Left ventricle myocardium superior (tissue), 1 donor: ENCODE measurements at regions not wholly inside any gene's neighbourhood (a gene's known extent, or its start where the extent isn't known, plus 50 kb on each side); places are given as distances from the start of the nearest gene placed in this dataset.
A peak's percentile ranks its signal among the peaks of the same experiment; 100 is the strongest.

ENCODE experiments used
- ATAC-seq: fragments of 200-7000 bp; cut with Tn5 transposase; one replicate; pipeline ENCODE4 v1.9.1; 2020; ENCODE audit warnings: mild to moderate bottlenecking, moderate library complexity
- DNase-seq: peaks from one replicate; pipeline ENCODE4 v3.0.0-alpha.2; 2020
- intact Hi-C: fragments of 100-400 bp; cut with micrococcal nuclease; formaldehyde crosslinking; loops from one replicate; pipeline ENCODE4 v1.11.0; 2022
- donor health status: DM: no; HTN: yes; CAD: no; lungs with severe emphysema.

DNA sequence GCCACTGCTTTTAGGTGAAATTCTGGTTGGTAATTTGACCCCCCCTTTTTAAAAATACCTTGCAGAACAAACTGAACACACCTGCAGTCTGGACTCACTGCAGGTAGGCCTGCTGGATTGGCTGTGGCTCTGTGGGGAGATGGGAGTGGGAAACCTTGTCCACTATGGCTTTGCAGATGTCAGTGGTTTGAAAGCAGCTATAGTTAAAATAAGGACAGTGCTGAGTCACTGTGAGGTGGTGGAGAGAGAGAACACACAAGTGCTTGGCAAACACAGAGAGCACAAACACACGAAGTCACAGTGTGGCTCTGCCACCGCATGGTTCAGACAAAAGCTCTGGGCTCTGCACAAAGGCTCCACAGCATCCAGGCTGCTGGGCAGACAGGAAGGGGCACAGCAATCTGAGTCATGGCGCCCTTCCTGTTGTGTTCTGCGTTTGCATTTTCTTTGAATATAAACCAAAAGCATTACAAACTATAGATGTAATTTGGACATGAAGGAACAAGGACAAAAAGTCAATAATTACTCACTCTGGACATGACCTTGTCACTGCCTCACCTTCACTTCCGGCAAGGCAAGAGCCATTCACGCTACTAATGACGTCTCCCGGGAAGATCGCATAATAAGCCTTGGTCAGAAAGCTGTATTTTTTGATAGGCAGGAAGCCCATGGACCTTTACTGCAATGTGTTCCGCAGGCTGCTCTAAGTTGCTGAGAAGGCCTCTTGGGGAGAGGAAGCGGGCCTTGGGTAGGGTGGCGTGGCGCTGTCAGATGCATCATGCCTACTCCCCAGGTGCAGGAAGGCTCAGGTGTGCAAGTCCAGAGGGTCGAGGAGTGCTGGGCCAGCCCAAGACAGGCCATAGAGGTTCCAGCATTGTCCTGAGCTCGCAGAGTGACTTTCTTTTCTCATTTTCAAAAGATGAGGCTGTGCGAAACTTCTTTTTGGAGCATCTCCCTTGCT, 60.1 kb upstream of the MED9 start:
- intact Hi-C loops, result no loop called here
- DNase-seq (peak; percentile 60), ATAC-seq (peak; percentile 69)

DNA sequence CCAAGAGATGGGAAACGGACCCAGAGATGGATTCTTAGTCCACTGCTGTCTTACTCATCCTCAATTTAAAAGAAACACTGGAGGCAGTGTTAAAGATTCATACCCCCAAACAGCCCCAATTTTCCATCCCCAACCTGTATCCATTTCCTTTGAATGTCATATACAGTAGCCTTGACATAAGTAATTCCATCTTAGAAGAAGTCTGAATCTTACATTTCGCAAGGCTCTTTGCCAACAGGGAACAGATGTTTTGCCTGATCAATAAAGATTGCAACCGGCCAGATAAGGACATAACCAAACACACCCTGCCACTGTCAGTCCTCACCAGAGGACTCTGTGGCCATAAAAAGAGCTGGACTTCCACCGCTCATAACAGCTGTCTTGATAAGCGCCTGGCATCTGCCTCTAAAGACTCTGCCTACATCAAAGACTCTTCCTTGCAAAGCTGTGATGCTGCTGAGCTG, 59.0 kb upstream of the MED9 start:
- no peak for DNase-seq
- ATAC-seq, result no peak
- intact Hi-C loops, result no loop called here

GRCh38 chr17:17419166-17419565, 57.6 kb upstream of the MED9 start:
- ATAC-seq (no peak), DNase-seq (no peak)
- intact Hi-C loops, result no loop called here

DNA sequence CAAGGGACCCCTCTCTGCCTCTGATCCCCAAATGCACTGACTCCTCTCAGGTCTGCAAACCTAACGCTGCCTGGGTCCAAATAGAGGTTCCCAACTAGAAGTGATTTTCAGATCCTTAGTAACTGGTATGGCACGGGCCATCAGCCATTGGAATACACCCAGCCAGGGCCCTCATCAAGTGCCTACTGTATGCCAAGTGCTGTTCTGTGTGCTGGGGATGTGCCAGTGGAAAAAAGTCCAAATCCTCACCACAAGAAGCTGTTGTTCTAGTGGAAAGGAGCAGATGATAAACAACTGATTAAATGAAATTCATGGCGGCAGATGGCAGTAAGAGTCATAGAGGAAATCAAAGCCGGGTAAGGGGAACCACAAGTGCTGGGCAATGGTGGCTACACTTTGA, 57.2 kb upstream of the MED9 start:
- ATAC-seq (peak; percentile 49), DNase-seq (peak; percentile 69)
- intact Hi-C loops, result no loop called here

GRCh38 chr17:17420082-17420481, 56.7 kb upstream of the MED9 start:
- intact Hi-C loops, result no loop called here
- ATAC-seq, result peak; percentile 44

GRCh38 chr17:17420561-17421269, 56.1 kb upstream of the MED9 start:
- ATAC-seq (peak; percentile 62), DNase-seq (peak; percentile 86)
- intact Hi-C loops, result no loop called here

More at GRCh38 chr17:17420082-17420481, 56.7 kb upstream of the MED9 start:
- DNase-seq, result peak; percentile 84

DNA sequence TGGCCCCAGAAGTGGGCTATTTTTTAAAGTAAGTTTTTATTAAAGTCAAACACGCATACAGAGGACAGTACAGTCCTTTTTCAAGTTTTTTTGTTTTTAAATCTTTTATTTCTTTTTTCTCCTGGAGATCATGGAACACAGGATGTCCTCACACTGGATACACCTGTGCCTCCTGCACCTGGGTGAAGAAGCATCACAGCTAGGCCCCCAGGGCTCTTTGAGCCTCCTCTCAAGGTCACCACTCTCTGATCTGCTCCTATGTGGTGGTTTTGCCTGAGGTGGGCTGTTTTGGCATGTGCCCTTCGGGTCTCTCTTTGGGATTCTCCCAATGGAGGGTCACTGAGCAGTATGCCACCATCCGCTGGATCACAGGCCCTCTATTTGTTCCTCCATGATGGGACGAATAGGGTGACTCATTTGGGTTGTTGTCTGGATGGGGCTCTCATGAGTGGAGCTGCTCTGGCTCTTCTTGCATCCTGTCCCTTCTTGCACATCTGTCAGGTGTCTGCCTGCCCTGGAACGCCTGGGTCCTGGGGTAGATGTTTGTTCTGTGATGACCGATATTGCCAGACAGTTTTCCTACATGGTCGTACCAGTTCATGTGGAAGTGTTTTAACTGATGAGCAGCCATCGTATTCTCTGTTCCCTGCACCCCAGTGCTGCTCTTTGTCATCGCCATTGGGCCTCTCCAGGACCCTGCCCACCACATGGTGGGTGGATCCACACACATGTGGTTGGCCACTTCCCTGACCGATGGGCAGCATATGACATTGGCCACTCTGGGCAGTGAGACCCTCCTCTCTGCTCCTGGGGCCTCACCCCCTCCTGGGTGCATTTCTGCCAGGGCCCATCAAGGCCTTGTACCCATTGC, 55.2 kb upstream of the MED9 start:
- DNase-seq (no peak), ATAC-seq (no peak)
- intact Hi-C loops, result no loop called here

GRCh38 chr17:17422217-17422610, 54.6 kb upstream of the MED9 start:
- ATAC-seq, result no peak
- intact Hi-C loops, result no loop called here

GRCh38 chr17:17422641-17423040, 54.2 kb upstream of the MED9 start:
- intact Hi-C loops, result no loop called here
- peak; percentile 55 for DNase-seq
- peak; percentile 20 for ATAC-seq

More at GRCh38 chr17:17422217-17422610, 54.6 kb upstream of the MED9 start:
- DNase-seq, result no peak

DNA sequence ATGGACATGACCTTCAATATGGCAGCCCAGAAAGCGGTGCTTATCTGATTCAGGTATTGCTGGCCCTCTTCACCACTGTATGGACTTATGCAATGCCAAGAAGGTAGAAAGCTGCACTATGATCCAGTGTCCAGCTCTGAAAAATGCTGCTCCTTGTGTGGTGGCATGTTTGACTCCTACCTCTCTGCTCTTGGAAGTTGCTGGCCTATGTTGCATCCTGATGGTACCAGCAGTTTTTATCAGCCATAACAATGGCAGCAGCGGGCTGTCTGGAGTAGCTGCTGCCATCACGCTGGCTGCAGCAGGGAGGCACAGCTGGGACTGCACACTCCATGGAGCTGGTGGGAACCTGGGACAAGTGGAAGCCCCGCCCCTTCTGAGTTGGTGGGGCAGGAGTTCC, 53.1 kb upstream of the MED9 start:
- DNase-seq, result no peak
- intact Hi-C loops, result no loop called here
- ATAC-seq, result no peak

- no peak for DNase-seq
- ATAC-seq, result no peak
- intact Hi-C loops, result no loop called here
Observed at GRCh38 chr17:17424552-17424951, 52.2 kb upstream of the MED9 start.

DNA sequence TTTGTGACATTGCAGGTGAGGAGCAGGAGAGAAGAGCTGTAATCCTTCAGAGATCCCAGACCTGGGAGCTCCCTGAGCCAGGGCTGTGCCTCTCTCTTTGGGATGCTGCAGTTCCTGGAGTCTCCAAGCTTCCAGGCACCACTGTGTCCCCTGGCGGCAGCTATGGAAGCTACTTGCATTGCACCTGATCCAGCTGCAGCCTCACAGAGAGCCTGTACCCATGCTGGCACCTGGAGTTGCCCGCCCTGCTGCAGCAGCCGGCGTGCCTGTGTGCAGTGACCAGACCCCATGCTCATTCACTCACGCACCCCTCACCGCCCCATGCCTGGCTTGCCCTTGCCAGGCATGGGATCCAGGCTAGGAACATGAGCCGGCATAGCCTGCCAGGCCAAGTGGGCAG, 51.8 kb upstream of the MED9 start:
- intact Hi-C loops, result no loop called here
- no peak for ATAC-seq
- no peak for DNase-seq

DNA sequence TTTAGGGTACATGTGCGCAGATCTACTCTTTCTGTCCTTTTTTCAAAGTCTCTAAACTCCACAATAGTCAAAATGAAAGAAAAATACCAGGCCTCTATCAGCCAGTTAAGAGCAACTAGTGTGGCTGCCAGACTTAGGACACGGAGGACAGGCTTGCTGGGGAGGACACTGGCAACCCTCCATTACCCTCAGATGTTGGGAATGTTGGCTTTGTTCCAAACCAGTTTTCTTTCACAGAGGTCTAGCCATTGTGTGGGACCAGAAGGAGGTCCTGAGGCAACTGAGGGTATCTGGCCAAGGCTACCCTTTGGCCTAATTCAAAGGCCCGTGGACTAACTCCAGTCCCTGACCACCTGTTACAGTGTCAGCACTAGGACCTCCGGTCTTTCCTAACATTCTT, 51.2 kb upstream of the MED9 start:
- DNase-seq, result no peak
- intact Hi-C loops, result no loop called here
- ATAC-seq, result peak; percentile 63

- DNase-seq (no peak), ATAC-seq (no peak)
- intact Hi-C loops, result no loop called here
Observed at GRCh38 chr17:17426184-17426583, 50.6 kb upstream of the MED9 start.
